Esophagus squamous epithelium (tissue), 5 donors: ENCODE measurements at regions not wholly inside any gene's neighbourhood (a gene's known extent, or its start where the extent isn't known, plus 50 kb on each side); places are given as distances from the start of the nearest gene placed in this dataset.

ENCODE experiments used
- DNase-seq: peaks from one replicate; lab custom pipeline; 2025; lab: John Stamatoyannopoulos, UW
- H3K27ac ChIP-seq, 4 donors: fragments of 200-600 bp; sonication (generic); one replicate each; pipeline ENCODE4 v1.5.1; 2016 to 2019; ENCODE audit warnings: mild to moderate bottlenecking in 1 of 4
- H3K27me3 ChIP-seq, 4 donors: fragments of 200-600 bp; sonication (generic); 1 replicate in 3 of 4; 2 replicates in 1 of 4; pipeline versions ENCODE4 v1.5.1 to v1.6.0; 2017 to 2021; ENCODE audit warnings: antibody characterized with exemption in 1 of 4
- H3K36me3 ChIP-seq, 3 donors: fragments of 200-600 bp; sonication (generic); one replicate each; pipeline ENCODE4 v1.5.1; 2016 to 2019
- H3K4me1 ChIP-seq, 3 donors: fragments of 200-600 bp; sonication (generic); one replicate each; pipeline ENCODE4 v1.5.1; 2017 to 2019
- H3K4me3 ChIP-seq, 4 donors: fragments of 200-600 bp; sonication (generic); 1 replicate in 3 of 4; 2 replicates in 1 of 4; pipeline ENCODE4 v1.5.1; 2016 to 2019; ENCODE audit warnings: mild to moderate bottlenecking in 2 of 4, moderate library complexity in 1 of 4
- H3K9me3 ChIP-seq, 3 donors: fragments of 200-600 bp; sonication (generic); one replicate each; pipeline ENCODE4 v1.5.1; 2016 to 2019
- CTCF ChIP-seq, 6 experiments: fragments of 450-650 bp in 4 of 6; fragments of 200-600 bp in 2 of 6; sonication (generic) in 2 of 6; IDR thresholded peaks; one replicate each; pipeline ENCODE4 v1.5.1; 2016 to 2019; ENCODE audit warnings: antibody characterized with exemption in 6 of 6, mild to moderate bottlenecking in 4 of 6, moderate library complexity in 4 of 6
- POLR2A ChIP-seq, 4 donors: fragments of 450-650 bp; IDR thresholded peaks; one replicate each; pipeline ENCODE4 v1.6.1; 2017; ENCODE audit warnings: antibody characterized with exemption in 4 of 4, mild to moderate bottlenecking in 4 of 4, moderate library complexity in 3 of 4
- WGBS, 2 donors: methylation state at CpG; one replicate each; pipeline ENCODE4 v1.1.5; 2018; 5-methylcytosine and 5-hydroxymethylcytosine counted together
- intact Hi-C: fragments of 100-400 bp; cut with DNase I; formaldehyde crosslinking; loops from one replicate; pipeline ENCODE4 v1.15.0; 2022
- donor health status: DM: yes; HTN: yes; CAD: no.

- no peak overlapping the region for H3K27ac ChIP-seq
- 60 to 67% methylated on average over 4 of the region's 4 CpGs for WGBS, 2 donors
- intact Hi-C loops = no loop called here
- H3K36me3 ChIP-seq = no peaks in the 10 kb centered on the region
- TF ChIP-seq CTCF (IDR thresholded peaks at IDR 0.05) = no peak
- TF ChIP-seq POLR2A (IDR thresholded peaks at IDR 0.05) = no peak
- H3K27me3 ChIP-seq = no peaks in the 10 kb centered on the region
- no peak for DNase-seq
- H3K4me3 ChIP-seq = no peak overlapping the region
- no peaks in the 10 kb centered on the region for H3K9me3 ChIP-seq
- no peaks in the 10 kb centered on the region for H3K4me1 ChIP-seq
Measured at GRCh38 chr1:177440821-177441220, 270.1 kb downstream of the BRINP2 start.

DNA sequence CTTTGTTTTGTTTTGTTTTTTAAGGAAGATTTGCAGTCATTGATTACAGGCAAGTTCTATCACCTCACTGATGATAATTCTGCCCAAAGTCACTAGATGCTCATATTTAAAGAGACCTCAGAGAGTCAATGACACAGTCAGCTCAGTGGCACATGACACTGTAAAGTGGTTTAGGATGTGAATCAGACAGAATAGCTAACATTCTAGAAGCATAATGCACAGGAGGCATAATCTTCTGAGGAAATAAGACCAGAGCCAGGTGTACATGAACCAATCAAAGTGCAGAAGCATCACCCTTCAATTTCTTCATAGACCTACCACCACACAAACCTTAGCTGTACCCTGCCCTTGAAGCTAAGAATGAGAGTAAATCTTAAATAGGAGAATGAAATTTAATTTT is 268.5 kb downstream of the BRINP2 start:
- Histone ChIP-seq H3K27me3 (no peaks in the 10 kb centered on the region), H3K27ac (no peak overlapping the region), H3K9me3 (no peaks in the 10 kb centered on the region), H3K4me1 (no peaks in the 10 kb centered on the region), H3K4me3 (no peak overlapping the region), H3K36me3 (no peaks in the 10 kb centered on the region)
- intact Hi-C loops = no loop called here
- no peak for TF ChIP-seq CTCF (IDR thresholded peaks at IDR 0.05)
- no peak for TF ChIP-seq POLR2A (IDR thresholded peaks at IDR 0.05)
- no peak for DNase-seq

GRCh38 chr1:177435364-177435763 is 264.6 kb downstream of the BRINP2 start:
- H3K36me3 ChIP-seq = no peaks in the 10 kb centered on the region
- H3K9me3 ChIP-seq = no peaks in the 10 kb centered on the region
- intact Hi-C loops = no loop called here
- H3K27me3 ChIP-seq = no peaks in the 10 kb centered on the region
- TF ChIP-seq CTCF (IDR thresholded peaks at IDR 0.05) = no peak
- no peak for TF ChIP-seq POLR2A (IDR thresholded peaks at IDR 0.05)
- WGBS, 2 donors = 72 to 77% methylated on average over 1 of the region's 1 CpG
- no peak overlapping the region for H3K4me3 ChIP-seq
- no peaks in the 10 kb centered on the region for H3K4me1 ChIP-seq
- no peak overlapping the region for H3K27ac ChIP-seq
- DNase-seq = no peak

DNA sequence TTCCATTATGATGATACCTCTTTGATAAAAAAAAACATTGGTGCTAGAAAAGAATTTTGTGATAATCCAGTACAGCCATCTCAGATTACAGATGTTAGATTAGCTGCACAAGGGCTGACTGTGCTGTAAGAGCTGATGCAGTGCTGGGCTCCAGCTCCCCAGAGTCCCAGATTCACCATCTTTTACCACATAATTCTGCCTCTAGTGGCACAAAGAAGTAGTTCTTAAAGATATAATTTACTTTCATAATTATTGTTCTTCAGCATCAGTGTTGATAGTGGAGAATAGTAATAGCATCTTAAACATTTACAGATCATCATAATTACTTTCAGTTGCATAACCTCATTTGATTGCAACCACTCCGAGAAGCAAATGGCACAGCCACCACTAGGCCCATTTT is 262.1 kb downstream of the BRINP2 start:
- no peaks in the 10 kb centered on the region for H3K36me3 ChIP-seq
- intact Hi-C loops = no loop called here
- TF ChIP-seq CTCF (IDR thresholded peaks at IDR 0.05) (peak in 1 of 6 experiments; percentile 27), POLR2A (IDR thresholded peaks at IDR 0.05) (no peak)
- WGBS, 2 donors = 71 to 91% methylated on average over 1 of the region's 1 CpG
- H3K27ac ChIP-seq = no peak overlapping the region
- no peaks in the 10 kb centered on the region for H3K4me1 ChIP-seq
- H3K27me3 ChIP-seq = no peaks in the 10 kb centered on the region
- no peak for DNase-seq
- no peak overlapping the region for H3K4me3 ChIP-seq
- no peaks in the 10 kb centered on the region for H3K9me3 ChIP-seq

DNA sequence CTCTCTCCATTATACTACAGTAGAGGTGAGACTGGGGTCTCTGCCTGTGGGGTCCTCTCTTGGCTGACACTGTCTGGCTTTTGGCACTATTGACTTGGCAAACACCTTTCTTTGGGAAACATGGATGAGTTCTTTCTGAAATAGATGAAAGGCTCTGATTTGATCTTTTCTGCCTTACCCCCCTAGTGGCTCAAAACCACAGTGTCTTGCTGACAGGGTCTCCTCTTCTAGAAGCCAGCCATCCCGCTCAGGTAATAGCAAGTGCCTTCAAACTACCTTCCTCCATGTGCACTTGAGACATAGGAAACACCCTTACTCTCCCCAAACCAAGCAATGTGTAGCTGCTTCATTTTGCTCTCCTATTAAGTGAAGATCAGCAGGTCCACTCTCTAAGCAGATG is 260.4 kb downstream of the BRINP2 start:
- Histone ChIP-seq H3K36me3 (no peaks in the 10 kb centered on the region), H3K9me3 (no peaks in the 10 kb centered on the region), H3K4me1 (no peaks in the 10 kb centered on the region), H3K4me3 (no peak overlapping the region), H3K27me3 (no peaks in the 10 kb centered on the region), H3K27ac (no peak overlapping the region)
- WGBS, 2 donors = 47 to 54% methylated on average over 1 of the region's 1 CpG
- no peak for DNase-seq
- no peak for TF ChIP-seq POLR2A (IDR thresholded peaks at IDR 0.05)
- TF ChIP-seq CTCF (IDR thresholded peaks at IDR 0.05) = no peak
- intact Hi-C loops = no loop called here
